ENCODE measurements at regions not wholly inside any gene's neighbourhood (a gene's known extent, or its start where the extent isn't known, plus 50 kb on each side); places are given as distances from the start of the nearest gene placed in this dataset.

GRCh38 chr4:138055890-138056289 is 186.3 kb downstream of the SLC7A11 start:
- Histone ChIP-seq H3K9me2 (ENCODE audit: insufficient read depth) (no peaks in the 10 kb centered on the region), H3K79me2 (replicated peaks; ENCODE audit: insufficient read depth) (no peaks in the 10 kb centered on the region), H3K4me2 (no peak overlapping the region), H3F3A (replicated peaks; ENCODE audit: low read depth) (no peaks in the 10 kb centered on the region), H3K27me3 (ENCODE audit: insufficient read depth) (no peaks in the 10 kb centered on the region), H3K4me3 (no peak overlapping the region), H2AFZ (no peak overlapping the region), H4K20me1 (replicated peaks; ENCODE audit: insufficient read depth) (no peaks in the 10 kb centered on the region), H3K27ac (ENCODE audit: low read depth) (no peak overlapping the region), H3K4me1 (ENCODE audit: insufficient read depth) (peaks cover 2% of the 10 kb centered on the region; the same call in 1 of the 2 replicates), H3K36me3 (ENCODE audit: insufficient read depth) (no peaks in the 10 kb centered on the region)
- peaks cover 6% of the 10 kb centered on the region; the same call in 2 of the 3 replicates for H3K36me3 Mint-ChIP-seq (ENCODE audit: low read depth)
- peaks cover 9% of the 10 kb centered on the region; the same call in 2 of the 3 replicates for H3K9me3 Mint-ChIP-seq
- no peak for DNase-seq (ENCODE audit: low spot score)
- H3K27ac Mint-ChIP-seq: no peak overlapping the region
- peaks cover 9% of the 10 kb centered on the region; the same call in 2 of the 3 replicates for H3K4me1 Mint-ChIP-seq
- H3K4me3 Mint-ChIP-seq: no peak overlapping the region
- H3K27me3 Mint-ChIP-seq (ENCODE audit: insufficient read depth, low read depth, poor library complexity): peaks cover 2% of the 10 kb centered on the region
- TF ChIP-seq NANOG (IDR thresholded peaks at IDR 0.05; ENCODE audit: borderline replicate concordance): no peak
- TF ChIP-seq JUNB (IDR thresholded peaks at IDR 0.05; ENCODE audit: unreplicated experiment): no peak
- TF ChIP-seq, protein P1, sequence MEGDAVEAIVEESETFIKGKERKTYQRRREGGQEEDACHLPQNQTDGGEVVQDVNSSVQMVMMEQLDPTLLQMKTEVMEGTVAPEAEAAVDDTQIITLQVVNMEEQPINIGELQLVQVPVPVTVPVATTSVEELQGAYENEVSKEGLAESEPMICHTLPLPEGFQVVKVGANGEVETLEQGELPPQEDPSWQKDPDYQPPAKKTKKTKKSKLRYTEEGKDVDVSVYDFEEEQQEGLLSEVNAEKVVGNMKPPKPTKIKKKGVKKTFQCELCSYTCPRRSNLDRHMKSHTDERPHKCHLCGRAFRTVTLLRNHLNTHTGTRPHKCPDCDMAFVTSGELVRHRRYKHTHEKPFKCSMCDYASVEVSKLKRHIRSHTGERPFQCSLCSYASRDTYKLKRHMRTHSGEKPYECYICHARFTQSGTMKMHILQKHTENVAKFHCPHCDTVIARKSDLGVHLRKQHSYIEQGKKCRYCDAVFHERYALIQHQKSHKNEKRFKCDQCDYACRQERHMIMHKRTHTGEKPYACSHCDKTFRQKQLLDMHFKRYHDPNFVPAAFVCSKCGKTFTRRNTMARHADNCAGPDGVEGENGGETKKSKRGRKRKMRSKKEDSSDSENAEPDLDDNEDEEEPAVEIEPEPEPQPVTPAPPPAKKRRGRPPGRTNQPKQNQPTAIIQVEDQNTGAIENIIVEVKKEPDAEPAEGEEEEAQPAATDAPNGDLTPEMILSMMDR (conservative IDR thresholded peaks at IDR 0.05; ENCODE audit: low read depth in 2 of 2): no peak
- TF ChIP-seq ZNF114 (CRISPR knock-in tag; IDR thresholded peaks at IDR 0.05): no peak
- TF ChIP-seq REST (IDR thresholded peaks at IDR 0.05; ENCODE audit: unreplicated experiment): no peak
- TF ChIP-seq ETS1 (IDR thresholded peaks at IDR 0.05): no peak
- ATAC-seq: no peak

GRCh38 chr4:138053641-138054301 is 188.4 kb downstream of the SLC7A11 start:
- H3K4me3 Mint-ChIP-seq: no peak overlapping the region
- Histone ChIP-seq H4K20me1 (replicated peaks; ENCODE audit: insufficient read depth) (no peaks in the 10 kb centered on the region), H2AFZ (no peak overlapping the region), H3K4me1 (ENCODE audit: insufficient read depth) (peaks cover 20% of the 10 kb centered on the region), H3K79me2 (replicated peaks; ENCODE audit: insufficient read depth) (no peaks in the 10 kb centered on the region), H3K9me2 (ENCODE audit: insufficient read depth) (no peaks in the 10 kb centered on the region), H3K4me3 (no peak overlapping the region), H3K27me3 (ENCODE audit: insufficient read depth) (no peaks in the 10 kb centered on the region), H3K27ac (ENCODE audit: low read depth) (no peak overlapping the region), H3K4me2 (no peak overlapping the region), H3F3A (replicated peaks; ENCODE audit: low read depth) (no peaks in the 10 kb centered on the region), H3K36me3 (ENCODE audit: insufficient read depth) (no peaks in the 10 kb centered on the region)
- H3K9me3 Mint-ChIP-seq: peaks cover 9% of the 10 kb centered on the region; the same call in 2 of the 3 replicates
- H3K27ac Mint-ChIP-seq: no peak overlapping the region
- H3K27me3 Mint-ChIP-seq (ENCODE audit: insufficient read depth, low read depth, poor library complexity): no peaks in the 10 kb centered on the region
- H3K4me1 Mint-ChIP-seq: peaks cover 22% of the 10 kb centered on the region
- DNase-seq (ENCODE audit: low spot score) (no peak), ATAC-seq (no peak)
- peaks cover 6% of the 10 kb centered on the region; the same call in 2 of the 3 replicates for H3K36me3 Mint-ChIP-seq (ENCODE audit: low read depth)
- no peak for TF ChIP-seq JUNB (IDR thresholded peaks at IDR 0.05; ENCODE audit: unreplicated experiment)
- TF ChIP-seq ZNF114 (CRISPR knock-in tag; IDR thresholded peaks at IDR 0.05): no peak
- TF ChIP-seq, protein P1 (conservative IDR thresholded peaks at IDR 0.05; ENCODE audit: low read depth in 2 of 2): no peak
- no peak for TF ChIP-seq POLR2AphosphoS5 (IDR thresholded peaks at IDR 0.05; ENCODE audit: low read depth)
- TF ChIP-seq STAT1 (IDR thresholded peaks at IDR 0.05; ENCODE audit: unreplicated experiment): no peak
- TF ChIP-seq EZH2 (IDR thresholded peaks at IDR 0.05; ENCODE audit: low read depth, unreplicated experiment): no peak
- no peak for TF ChIP-seq CREB1 (CRISPR knock-in tag; IDR thresholded peaks at IDR 0.05; ENCODE audit: low read depth)
- TF ChIP-seq ZNF331 (CRISPR knock-in tag; IDR thresholded peaks at IDR 0.05; ENCODE audit: low read depth): no peak
